ENCODE measurements at regions not wholly inside any gene's neighbourhood (a gene's known extent, or its start where the extent isn't known, plus 50 kb on each side); places are given as distances from the start of the nearest gene placed in this dataset.
"Not testable (repeated sequence)": the region's sequence is repeated elsewhere in the genome, so short reads cannot be mapped to it uniquely, and the experiment has no call there.

DNA sequence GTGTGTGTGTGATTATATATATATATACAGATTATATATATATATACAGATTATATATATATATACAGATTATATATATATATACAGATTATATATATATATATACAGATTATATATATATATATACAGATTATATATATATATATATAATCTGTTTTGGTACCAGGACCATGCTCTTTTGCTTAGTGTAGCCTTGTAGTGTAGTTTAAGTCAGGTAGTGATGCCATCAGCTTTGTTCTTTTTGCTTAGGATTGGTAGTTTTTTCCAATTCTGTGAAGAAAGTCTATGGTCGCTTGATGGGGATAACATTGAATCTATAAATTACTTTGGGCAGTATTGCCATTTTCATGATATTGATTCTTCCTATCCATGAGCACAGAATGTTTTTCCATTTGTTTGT lies 318.5 kb upstream of the SETBP1 start:
- TF ChIP-seq, protein P1, sequence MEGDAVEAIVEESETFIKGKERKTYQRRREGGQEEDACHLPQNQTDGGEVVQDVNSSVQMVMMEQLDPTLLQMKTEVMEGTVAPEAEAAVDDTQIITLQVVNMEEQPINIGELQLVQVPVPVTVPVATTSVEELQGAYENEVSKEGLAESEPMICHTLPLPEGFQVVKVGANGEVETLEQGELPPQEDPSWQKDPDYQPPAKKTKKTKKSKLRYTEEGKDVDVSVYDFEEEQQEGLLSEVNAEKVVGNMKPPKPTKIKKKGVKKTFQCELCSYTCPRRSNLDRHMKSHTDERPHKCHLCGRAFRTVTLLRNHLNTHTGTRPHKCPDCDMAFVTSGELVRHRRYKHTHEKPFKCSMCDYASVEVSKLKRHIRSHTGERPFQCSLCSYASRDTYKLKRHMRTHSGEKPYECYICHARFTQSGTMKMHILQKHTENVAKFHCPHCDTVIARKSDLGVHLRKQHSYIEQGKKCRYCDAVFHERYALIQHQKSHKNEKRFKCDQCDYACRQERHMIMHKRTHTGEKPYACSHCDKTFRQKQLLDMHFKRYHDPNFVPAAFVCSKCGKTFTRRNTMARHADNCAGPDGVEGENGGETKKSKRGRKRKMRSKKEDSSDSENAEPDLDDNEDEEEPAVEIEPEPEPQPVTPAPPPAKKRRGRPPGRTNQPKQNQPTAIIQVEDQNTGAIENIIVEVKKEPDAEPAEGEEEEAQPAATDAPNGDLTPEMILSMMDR (IDR thresholded peaks at IDR 0.05; ENCODE audit: insufficient read depth, low read length, poor library complexity, severe bottlenecking), result not testable (repeated sequence)
- not testable (repeated sequence) for TF ChIP-seq EZH2phosphoT487 (conservative IDR thresholded peaks at IDR 0.05; ENCODE audit: low read length)

Data from SU-DHL-6 (cell line).